ENCODE measurements at regions not wholly inside any gene's neighbourhood (a gene's known extent, or its start where the extent isn't known, plus 50 kb on each side); places are given as distances from the start of the nearest gene placed in this dataset.

GRCh38 chr6:113767985-113768384 is 89.2 kb upstream of the MARCKS start:
- TF ChIP-seq POLR2AphosphoS5 (IDR thresholded peaks at IDR 0.05; ENCODE audit: borderline replicate concordance, low read depth, low read length) (no peak), EZH2 (IDR thresholded peaks at IDR 0.05) (no peak), FOXP2 (optimal IDR thresholded peaks at IDR 0.05; ENCODE audit: control extremely low read depth, extremely low read length, insufficient read depth) (no peak)

Data from SK-N-MC (cell line).